Hepatic stellate cell (primary cell): ENCODE measurements at regions not wholly inside any gene's neighbourhood (a gene's known extent, or its start where the extent isn't known, plus 50 kb on each side); places are given as distances from the start of the nearest gene placed in this dataset.

Experiments
- DNase-seq: peaks from one replicate; pipeline ENCODE4 v3.0.0; 2011; ENCODE audit warnings: low spot score

DNA sequence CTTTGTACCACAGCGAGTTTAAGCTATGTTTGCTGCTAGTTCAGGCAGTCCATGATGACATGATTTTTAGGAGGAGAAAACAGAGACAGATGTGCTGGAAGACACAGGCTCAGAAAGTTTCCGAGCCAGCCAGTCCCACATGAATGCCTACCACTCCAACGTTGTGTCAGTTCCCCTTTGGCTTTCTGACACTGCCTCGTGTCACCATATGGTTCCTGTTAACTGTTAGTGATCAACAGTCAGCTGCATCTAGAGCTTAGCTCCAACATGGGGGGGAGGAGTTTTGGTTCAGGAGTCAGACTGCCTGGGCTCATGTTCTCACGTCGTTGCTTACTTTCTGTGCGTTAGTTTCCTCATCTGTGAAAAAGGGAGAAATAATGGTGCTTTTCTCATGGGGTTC lies 343.7 kb downstream of the MID1IP1 start:
- DNase-seq = no peak

GRCh38 chrX:39145859-39146258 lies 344.6 kb downstream of the MID1IP1 start:
- no peak for DNase-seq

- peak; percentile 41 for DNase-seq
Observed at GRCh38 chrX:39149761-39150160, 348.5 kb downstream of the MID1IP1 start.

DNA sequence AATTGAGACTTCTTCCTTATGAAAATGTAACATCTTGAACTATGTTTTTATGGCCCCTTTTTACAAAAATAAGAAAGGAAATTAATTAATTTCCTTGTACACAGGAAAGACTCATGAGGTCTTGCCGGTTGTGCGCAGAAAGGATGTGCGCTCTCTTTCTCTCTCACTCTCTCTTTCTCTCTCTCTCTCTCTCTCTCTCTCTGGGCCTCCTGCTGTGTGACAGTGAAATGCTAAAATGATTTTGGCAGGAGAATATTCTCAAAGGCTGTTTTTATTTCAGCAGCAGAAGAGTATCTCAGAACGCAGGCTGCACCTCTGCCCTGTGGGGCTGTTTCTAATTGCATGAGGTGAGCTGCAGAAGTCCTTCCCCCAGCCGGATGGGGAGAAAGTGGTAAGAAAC lies 349.0 kb downstream of the MID1IP1 start:
- DNase-seq = no peak

GRCh38 chrX:39150621-39151020 lies 349.4 kb downstream of the MID1IP1 start:
- no peak for DNase-seq

DNA sequence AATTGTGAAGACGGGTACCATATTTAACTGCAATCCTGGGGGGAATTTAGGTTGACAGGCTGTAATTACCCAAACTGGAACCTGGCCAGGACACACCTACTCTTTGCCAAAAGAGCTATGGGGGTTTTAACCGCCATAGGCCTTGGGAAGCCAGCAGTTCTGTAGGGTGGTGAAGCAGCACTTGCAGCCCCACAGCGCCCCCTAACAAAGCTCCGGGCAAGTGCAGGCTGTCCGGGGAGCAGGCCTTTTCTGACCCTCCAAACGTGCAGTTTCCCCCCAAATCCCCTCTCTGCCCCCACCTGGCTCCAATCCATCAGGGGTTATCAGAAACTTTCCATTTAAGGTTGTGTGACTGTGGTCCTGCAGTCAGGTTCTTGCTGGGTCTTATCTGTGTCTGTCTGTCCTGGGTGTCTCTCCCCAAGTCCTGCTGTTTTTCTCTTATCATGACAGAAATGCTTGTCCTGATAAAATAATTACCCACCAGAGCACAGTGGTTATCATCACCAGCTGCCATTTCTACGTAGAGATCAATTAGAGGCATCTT lies 350.9 kb downstream of the MID1IP1 start:
- peak; percentile 23 for DNase-seq

DNA sequence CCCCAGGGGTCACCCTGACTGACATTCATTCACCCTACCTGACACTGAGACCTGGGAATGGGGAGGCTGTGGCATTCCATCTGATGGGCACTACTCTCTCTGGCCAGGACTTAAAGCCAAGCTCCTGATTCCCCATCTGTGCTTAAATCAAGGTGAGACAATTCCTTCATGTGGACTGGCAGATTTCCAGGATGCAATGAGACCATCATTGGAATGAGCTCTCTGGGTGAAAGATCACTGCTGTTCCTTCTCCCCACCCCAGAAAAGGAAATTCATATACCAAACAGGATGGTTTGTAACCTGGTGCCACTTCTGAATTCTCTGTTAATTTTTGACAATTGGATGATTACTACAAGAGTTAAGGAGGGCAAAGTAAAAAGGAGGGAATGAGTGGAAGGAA lies 354.8 kb downstream of the MID1IP1 start:
- no peak for DNase-seq

- no peak for DNase-seq
Observed at GRCh38 chrX:39157006-39157405, 355.7 kb downstream of the MID1IP1 start.

- no peak for DNase-seq
Observed at GRCh38 chrX:39157796-39158195, 356.5 kb downstream of the MID1IP1 start.

DNA sequence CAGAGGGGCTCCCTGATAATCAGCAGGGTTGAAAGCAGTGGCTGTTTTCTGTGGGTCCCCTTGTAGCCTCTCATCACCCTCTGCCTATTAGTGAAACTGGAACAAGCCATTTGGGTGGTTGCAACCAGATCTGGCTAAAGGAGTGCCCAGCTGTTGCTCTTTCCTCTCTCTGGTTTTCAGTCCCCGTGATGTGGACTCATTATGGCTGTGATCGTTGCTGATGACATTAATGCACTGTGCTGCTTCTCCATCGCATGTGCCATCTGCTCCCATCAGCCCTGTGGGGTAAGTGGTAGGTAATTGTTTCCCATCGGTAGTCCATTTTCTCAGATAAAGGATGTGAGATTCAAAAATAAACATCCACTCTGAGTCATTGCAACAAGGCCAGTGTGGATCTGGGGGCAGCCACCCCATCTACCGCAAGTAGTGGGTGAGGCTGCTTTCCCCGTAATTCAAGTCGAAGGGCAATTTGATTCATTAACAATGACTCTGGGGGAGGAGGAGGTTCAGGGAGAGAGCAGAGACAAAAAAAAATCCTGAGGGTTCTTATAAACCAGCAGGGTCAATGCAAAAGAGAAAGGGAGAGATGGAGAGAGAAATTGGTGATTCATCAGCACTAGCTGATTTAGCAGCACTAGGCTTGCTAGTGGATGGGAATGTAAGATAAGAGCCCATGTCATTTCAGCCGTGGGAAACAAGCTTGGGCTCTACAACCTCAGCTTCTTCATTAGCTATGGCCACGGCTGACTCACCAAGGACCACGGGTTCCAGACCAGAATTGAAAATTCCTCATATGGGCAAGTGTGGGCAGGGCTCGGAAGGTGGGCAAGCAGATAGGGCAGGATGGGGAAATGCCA lies 357.8 kb downstream of the MID1IP1 start:
- peak; percentile 33 for DNase-seq

DNA sequence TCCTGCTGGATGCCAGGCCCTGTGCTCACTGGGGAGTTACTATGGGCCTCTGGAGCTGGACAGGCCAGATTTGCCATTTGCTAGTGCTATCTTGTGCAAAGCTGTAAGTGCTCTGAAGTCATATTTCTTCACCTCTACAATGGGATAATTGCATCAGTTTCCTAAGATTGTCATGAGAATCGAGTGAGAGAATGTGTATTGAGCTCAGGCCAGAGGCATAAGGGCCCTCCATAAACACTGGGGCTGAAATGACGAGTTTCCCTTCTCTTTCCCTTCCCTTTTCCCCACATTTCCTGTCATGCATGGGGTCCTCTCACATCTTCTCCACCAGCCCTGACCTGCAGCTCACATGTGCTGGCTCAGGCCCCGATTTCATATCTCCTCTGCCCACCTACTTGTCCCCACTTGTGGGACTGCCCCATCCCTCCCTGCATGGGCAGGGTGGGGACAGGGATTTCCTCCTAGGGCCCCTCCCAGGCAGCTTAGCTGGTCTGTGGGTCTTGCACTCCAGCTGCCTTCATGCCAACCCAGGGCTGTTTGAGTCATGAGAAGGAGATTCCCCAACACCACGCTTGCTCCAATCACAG lies 358.8 kb downstream of the MID1IP1 start:
- DNase-seq = no peak

- no peak for DNase-seq
Observed at GRCh38 chrX:39161611-39162255, 360.5 kb downstream of the MID1IP1 start.

- DNase-seq = no peak
Observed at GRCh38 chrX:39162322-39162735, 361.1 kb downstream of the MID1IP1 start.

GRCh38 chrX:39163581-39164126 lies 362.4 kb downstream of the MID1IP1 start:
- no peak for DNase-seq

- no peak for DNase-seq
Observed at GRCh38 chrX:39164212-39164611, 363.0 kb downstream of the MID1IP1 start.

DNA sequence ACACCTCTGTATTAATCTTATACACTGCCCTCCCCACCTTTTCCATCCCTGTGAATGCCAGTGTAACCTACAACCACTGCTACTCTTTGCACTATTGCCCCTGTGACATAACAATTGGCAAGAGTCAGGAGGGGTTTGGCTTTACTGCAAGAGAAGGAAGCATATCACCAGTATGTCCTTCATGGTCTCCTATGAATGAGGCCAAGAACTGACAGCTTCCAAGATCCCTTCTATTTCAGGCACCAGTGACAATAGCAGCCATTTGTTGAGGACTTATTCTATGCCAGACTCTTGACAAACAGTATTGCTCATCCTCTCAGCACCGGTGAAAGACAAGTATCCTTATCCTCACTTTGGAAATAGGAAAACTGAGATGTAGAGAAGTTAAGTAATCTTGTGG lies 363.9 kb downstream of the MID1IP1 start:
- no peak for DNase-seq

DNA sequence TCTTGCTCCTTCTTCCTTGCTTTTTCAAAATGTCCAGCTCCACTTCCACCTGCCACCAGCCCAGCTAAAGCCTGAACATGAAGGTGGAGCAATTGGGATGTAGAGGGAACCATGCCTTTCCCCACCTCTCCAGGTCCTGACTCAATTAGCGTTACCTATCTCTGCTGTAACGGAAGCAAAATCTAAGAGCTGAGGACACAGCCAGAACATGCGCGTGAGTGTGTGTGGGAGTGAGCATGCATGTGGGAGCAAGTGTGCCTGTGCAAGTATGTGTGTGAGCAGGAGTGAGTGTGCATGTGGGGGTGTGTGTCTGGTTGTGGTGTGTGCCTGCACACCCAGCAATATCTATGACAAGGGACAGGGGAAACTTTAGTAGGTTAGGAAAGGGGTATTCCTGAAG lies 364.5 kb downstream of the MID1IP1 start:
- DNase-seq = no peak

- DNase-seq = no peak
Observed at GRCh38 chrX:39167791-39168190, 366.5 kb downstream of the MID1IP1 start.

DNA sequence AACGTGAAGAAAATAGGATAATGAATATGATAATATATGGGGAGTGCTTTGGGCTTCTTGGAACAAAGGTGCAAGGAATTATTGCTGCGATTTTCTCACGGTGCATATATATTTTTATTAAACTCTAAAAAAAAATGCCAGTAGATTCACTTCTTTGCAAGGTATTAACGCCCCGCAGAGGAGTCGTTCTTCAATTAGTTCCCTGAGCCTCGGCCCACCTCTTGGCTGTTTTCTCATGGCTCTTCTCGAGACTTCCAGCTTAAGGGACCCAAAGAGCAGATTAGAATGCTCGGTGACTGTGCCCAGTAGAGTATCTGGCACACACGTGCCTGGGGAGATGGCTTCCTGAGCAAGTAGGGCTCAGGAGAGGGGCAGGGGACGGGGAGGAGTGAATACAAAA lies 367.4 kb downstream of the MID1IP1 start:
- no peak for DNase-seq

DNA sequence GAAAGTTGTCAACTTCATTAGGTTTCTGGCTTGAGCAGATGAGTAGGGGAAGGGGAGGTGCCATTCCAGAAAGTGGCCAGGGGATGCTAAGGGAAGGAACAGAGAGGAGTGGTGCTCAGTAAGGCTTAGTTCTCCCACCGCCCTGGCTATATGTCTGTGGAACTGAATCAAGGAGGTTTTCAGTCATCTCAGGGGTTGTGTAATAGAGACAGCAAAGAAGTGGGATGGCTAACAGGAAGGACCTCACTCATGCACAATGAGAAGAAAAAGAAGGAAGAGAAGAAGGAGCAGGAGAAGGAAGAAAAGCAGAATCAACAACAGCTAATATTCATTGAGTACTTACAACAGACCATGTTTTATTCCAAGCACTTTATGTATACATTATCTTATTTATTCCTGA lies 368.7 kb downstream of the MID1IP1 start:
- no peak for DNase-seq

- no peak for DNase-seq
Observed at GRCh38 chrX:39170464-39170863, 369.2 kb downstream of the MID1IP1 start.

- no peak for DNase-seq
Observed at GRCh38 chrX:39171686-39172085, 370.4 kb downstream of the MID1IP1 start.
